Fibroblast of villous mesenchyme (primary cell): ENCODE measurements at regions not wholly inside any gene's neighbourhood (a gene's known extent, or its start where the extent isn't known, plus 50 kb on each side); places are given as distances from the start of the nearest gene placed in this dataset.

Experiments
- DNase-seq: peaks from one replicate; pipeline ENCODE4 v3.0.0-alpha.2; 2010; ENCODE audit warnings: low read depth
- H3K4me3 ChIP-seq: 2 replicates; pipeline ENCODE4 v1.5.1; 2011; ENCODE audit warnings: low read depth, mild to moderate bottlenecking, low read length
- TF ChIP-seq, protein P1 (sequence below): IDR thresholded peaks from 2 replicates; pipeline ENCODE4 v1.5.1; 2012; ENCODE audit warnings: low read depth, mild to moderate bottlenecking, low read length; ENCODE audit not compliant: insufficient read depth

GRCh38 chr20:39117491-39117890 is 155.3 kb downstream of the DHX35 start:
- no peak overlapping the region for H3K4me3 ChIP-seq
- TF ChIP-seq, protein P1, sequence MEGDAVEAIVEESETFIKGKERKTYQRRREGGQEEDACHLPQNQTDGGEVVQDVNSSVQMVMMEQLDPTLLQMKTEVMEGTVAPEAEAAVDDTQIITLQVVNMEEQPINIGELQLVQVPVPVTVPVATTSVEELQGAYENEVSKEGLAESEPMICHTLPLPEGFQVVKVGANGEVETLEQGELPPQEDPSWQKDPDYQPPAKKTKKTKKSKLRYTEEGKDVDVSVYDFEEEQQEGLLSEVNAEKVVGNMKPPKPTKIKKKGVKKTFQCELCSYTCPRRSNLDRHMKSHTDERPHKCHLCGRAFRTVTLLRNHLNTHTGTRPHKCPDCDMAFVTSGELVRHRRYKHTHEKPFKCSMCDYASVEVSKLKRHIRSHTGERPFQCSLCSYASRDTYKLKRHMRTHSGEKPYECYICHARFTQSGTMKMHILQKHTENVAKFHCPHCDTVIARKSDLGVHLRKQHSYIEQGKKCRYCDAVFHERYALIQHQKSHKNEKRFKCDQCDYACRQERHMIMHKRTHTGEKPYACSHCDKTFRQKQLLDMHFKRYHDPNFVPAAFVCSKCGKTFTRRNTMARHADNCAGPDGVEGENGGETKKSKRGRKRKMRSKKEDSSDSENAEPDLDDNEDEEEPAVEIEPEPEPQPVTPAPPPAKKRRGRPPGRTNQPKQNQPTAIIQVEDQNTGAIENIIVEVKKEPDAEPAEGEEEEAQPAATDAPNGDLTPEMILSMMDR = no peak
- peak; percentile 10 for DNase-seq

GRCh38 chr20:39116020-39116419 is 153.9 kb downstream of the DHX35 start:
- DNase-seq = no peak
- H3K4me3 ChIP-seq = no peak overlapping the region
- TF ChIP-seq, protein P1 = no peak

GRCh38 chr20:39112178-39112743 is 150.1 kb downstream of the DHX35 start:
- H3K4me3 ChIP-seq = no peak overlapping the region
- peak; percentile 37 for DNase-seq

GRCh38 chr20:39111359-39112177 is 149.4 kb downstream of the DHX35 start:
- no peak overlapping the region for H3K4me3 ChIP-seq
- no peak for DNase-seq
- TF ChIP-seq, protein P1 = no peak

More at GRCh38 chr20:39112178-39112743, 150.1 kb downstream of the DHX35 start:
- TF ChIP-seq, protein P1 = peak; percentile 53

DNA sequence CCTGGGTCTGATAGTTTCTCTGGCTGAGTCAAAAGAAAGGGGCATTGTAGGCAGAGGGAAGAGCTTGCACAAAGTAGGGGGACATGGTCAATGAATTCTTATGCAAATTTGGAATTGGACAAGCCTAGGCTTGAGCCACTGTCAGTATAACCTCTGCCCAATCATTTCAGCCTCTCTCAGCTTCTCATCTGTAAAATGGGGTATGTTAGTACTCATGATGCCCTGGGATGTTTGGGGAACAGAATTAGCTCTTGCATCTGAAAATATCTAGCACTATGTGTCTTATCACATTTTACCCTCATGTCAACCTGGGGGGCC is 148.6 kb downstream of the DHX35 start:
- DNase-seq = no peak
- TF ChIP-seq, protein P1 = no peak
- no peak overlapping the region for H3K4me3 ChIP-seq

DNA sequence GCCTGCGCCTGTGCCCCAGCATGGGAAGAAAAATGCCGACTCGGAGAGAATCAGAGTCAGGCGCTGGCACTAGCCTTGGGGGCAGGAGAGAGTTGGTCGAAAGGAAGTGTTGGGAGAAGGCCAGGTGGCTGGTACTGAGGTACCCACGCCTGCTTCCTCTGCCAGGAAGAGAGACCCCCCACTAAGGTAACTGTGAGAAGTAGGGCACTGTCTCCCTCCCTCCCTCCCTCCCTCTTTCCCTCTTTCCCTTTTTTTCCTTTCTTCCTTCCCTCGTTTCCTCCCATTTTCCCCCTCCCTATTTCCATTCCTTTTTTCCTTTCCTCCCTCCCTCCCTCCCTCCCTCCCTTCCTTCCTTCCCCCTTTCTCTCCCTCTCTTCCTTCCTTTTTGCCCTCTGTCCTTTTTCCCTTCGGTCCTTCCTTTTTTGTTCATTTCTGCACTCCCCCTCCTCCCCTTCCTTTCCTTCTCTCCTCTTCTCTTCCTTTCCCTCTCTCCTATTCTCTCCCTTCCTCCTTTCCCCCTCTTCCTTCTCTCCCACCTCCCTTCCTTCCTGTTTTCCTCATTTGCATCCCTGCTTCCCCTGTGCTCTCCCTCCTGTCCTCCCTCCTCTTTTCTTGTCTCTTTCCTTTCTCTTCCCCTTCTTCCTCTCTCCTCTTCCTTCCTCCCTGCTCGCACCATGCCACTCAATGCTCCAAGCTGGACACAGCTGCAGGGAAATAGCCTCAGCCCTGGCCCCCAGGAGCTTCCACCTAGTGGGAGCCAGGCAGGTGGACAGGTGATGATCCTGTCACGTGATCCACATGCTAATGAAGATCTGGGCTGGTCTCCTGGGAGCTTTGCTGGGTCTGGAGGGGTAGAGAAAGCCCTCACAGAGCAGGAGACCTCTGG is 148.0 kb downstream of the DHX35 start:
- no peak for DNase-seq
- no peak overlapping the region for H3K4me3 ChIP-seq
- TF ChIP-seq, protein P1 = no peak
